ENCODE measurements at regions not wholly inside any gene's neighbourhood (a gene's known extent, or its start where the extent isn't known, plus 50 kb on each side); places are given as distances from the start of the nearest gene placed in this dataset.

DNA sequence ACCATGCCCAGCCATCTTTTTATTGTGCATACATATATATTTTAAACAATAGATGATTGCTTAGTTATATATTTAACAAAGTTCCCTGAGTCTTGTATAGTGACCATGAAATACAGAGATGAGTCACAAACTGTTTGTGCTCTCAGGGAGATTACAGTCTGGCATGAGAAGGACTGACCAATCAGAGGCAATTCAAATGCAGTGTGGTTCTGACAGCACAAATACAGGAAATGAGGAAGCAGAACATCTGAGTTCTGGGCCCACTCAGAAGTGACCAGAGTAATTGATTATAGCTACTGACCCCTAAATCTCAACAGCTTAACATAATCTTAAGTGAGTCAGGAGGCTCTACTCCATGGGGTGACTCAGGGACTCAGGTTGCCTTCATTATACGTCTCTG lies 534.5 kb downstream of the OMA1 start:
- TF ChIP-seq CTCF (IDR thresholded peaks at IDR 0.05): no peak
- no peak for TF ChIP-seq EZH2 (IDR thresholded peaks at IDR 0.05; ENCODE audit: borderline replicate concordance, insufficient read depth, low read depth, low read length, poor library complexity, severe bottlenecking)
